Kidney (tissue), 13 donors: ENCODE measurements at regions not wholly inside any gene's neighbourhood (a gene's known extent, or its start where the extent isn't known, plus 50 kb on each side); places are given as distances from the start of the nearest gene placed in this dataset.

Experiments
- DNase-seq, 5 donors: peaks; one replicate each; pipeline ENCODE4 v3.0.0-alpha.2; 2013 to 2020
- FAIRE-seq: peaks from 2 replicates; lab custom pipeline; 2012; peaks lifted over from hg19 to GRCh38; lab: Jason Lieb, UNC
- H3K27ac ChIP-seq, 2 donors: one replicate each; pipeline ENCODE4 v1.7.0; 2013; ENCODE audit warnings: low read depth in 2 of 2, low read length in 2 of 2, inconsistent platforms in 1 of 2
- H3K27me3 ChIP-seq: one replicate; pipeline ENCODE4 v1.7.1; 2013; ENCODE audit warnings: low read length, inconsistent platforms; ENCODE audit not compliant: control insufficient read depth, insufficient read depth
- H3K36me3 ChIP-seq, 3 donors: one replicate each; pipeline versions ENCODE4 v1.7.0 to v1.7.1; 2013; ENCODE audit warnings: low read length in 3 of 3, control low read depth in 1 of 3, inconsistent platforms in 1 of 3; ENCODE audit not compliant: insufficient read depth in 3 of 3, control insufficient read depth in 2 of 3
- H3K4me1 ChIP-seq, 3 donors: one replicate each; pipeline versions ENCODE4 v1.7.0 to v1.7.1; 2013; ENCODE audit warnings: low read length in 3 of 3, inconsistent platforms in 1 of 3, low read depth in 1 of 3; ENCODE audit not compliant: control insufficient read depth in 2 of 3, insufficient read depth in 2 of 3
- H3K4me3 ChIP-seq, 3 donors: one replicate each; pipeline versions ENCODE4 v1.7.0 to v1.8.1; 2013; ENCODE audit warnings: low read length in 3 of 3, control low read depth in 1 of 3, inconsistent platforms in 1 of 3
- H3K9ac ChIP-seq, 3 donors: one replicate each; pipeline versions ENCODE4 v1.7.0 to v1.7.1; 2013; ENCODE audit warnings: low read length in 3 of 3, control low read depth in 1 of 3, inconsistent platforms in 1 of 3
- H3K9me3 ChIP-seq, 3 donors: one replicate each; pipeline versions ENCODE4 v1.7.0 to v1.7.1; 2013; ENCODE audit warnings: low read length in 3 of 3, control low read depth in 1 of 3, inconsistent platforms in 1 of 3; ENCODE audit not compliant: control insufficient read depth in 2 of 3, insufficient read depth in 1 of 3
- CTCF ChIP-seq: IDR thresholded peaks from 3 replicates; pipeline ENCODE4 v1.5.1; 2012; ENCODE audit warnings: mild to moderate bottlenecking, moderate library complexity, borderline replicate concordance; ENCODE audit not compliant: insufficient read depth; ENCODE audit errors: extremely low read depth
- intact Hi-C: fragments of 100-400 bp; cut with DNase I; formaldehyde crosslinking; loops from one replicate; pipeline ENCODE4 v1.11.1; 2022
- donor health status: control.
- donor health status: control.
- donor health status: control.
- donor health status: control.
- donor health status: control.
- donor health status: DM: yes; HTN: yes; CAD: no.
- donor health status: Normal renal cell carcinoma (clear cell type).

- intact Hi-C loops, result no loop called here
- Histone ChIP-seq H3K4me3 (no peak overlapping the region), H3K27me3 (no peaks in the 10 kb centered on the region), H3K36me3 (no peaks in the 10 kb centered on the region), H3K9me3 (no peaks in the 10 kb centered on the region), H3K4me1 (no peaks in the 10 kb centered on the region), H3K9ac (no peak overlapping the region), H3K27ac (no peak overlapping the region)
- no peak for DNase-seq
- FAIRE-seq, result no peak
- TF ChIP-seq CTCF, result no peak
Observed at GRCh38 chr4:22336822-22337221, 179.0 kb downstream of the ADGRA3 start.

- H3K9me3 ChIP-seq, result no peaks in the 10 kb centered on the region
- no peak overlapping the region for H3K9ac ChIP-seq
- no peaks in the 10 kb centered on the region for H3K4me1 ChIP-seq
- no peak overlapping the region for H3K27ac ChIP-seq
- H3K36me3 ChIP-seq, result no peaks in the 10 kb centered on the region
- DNase-seq (no peak), FAIRE-seq (no peak)
- no peak overlapping the region for H3K4me3 ChIP-seq
- no peak for TF ChIP-seq CTCF
- intact Hi-C loops, result no loop called here
- H3K27me3 ChIP-seq, result no peaks in the 10 kb centered on the region
Observed at GRCh38 chr4:22334155-22334554, 181.7 kb downstream of the ADGRA3 start.

- Histone ChIP-seq H3K27me3 (no peaks in the 10 kb centered on the region), H3K9me3 (no peaks in the 10 kb centered on the region), H3K36me3 (no peaks in the 10 kb centered on the region), H3K27ac (no peak overlapping the region), H3K9ac (no peak overlapping the region), H3K4me1 (no peaks in the 10 kb centered on the region), H3K4me3 (no peak overlapping the region)
- intact Hi-C loops, result no loop called here
- DNase-seq (peak in 1 of 5 donors; percentile 11), FAIRE-seq (no peak)
- no peak for TF ChIP-seq CTCF
Observed at GRCh38 chr4:22324422-22324821, 191.4 kb downstream of the ADGRA3 start.

GRCh38 chr4:22323691-22324090 is 192.2 kb downstream of the ADGRA3 start:
- DNase-seq (peak in 1 of 5 donors; percentile 9), FAIRE-seq (no peak)
- Histone ChIP-seq H3K9ac (no peak overlapping the region), H3K27ac (no peak overlapping the region), H3K27me3 (no peaks in the 10 kb centered on the region), H3K4me3 (no peak overlapping the region), H3K4me1 (no peaks in the 10 kb centered on the region), H3K36me3 (no peaks in the 10 kb centered on the region), H3K9me3 (no peaks in the 10 kb centered on the region)
- intact Hi-C loops, result no loop called here
- no peak for TF ChIP-seq CTCF
